Colon (tissue), 2 donors: ENCODE measurements at regions not wholly inside any gene's neighbourhood (a gene's known extent, or its start where the extent isn't known, plus 50 kb on each side); places are given as distances from the start of the nearest gene placed in this dataset.
"Not testable (repeated sequence)": the region's sequence is repeated elsewhere in the genome, so short reads cannot be mapped to it uniquely, and the experiment has no call there.

Experiments
- FAIRE-seq: peaks from 2 replicates; lab custom pipeline; 2012; peaks lifted over from hg19 to GRCh38; lab: Jason Lieb, UNC
- donor health status: control.
- donor health status: control.

GRCh38 chr21:28126521-28127174 is 866.0 kb downstream of the LTN1 start:
- FAIRE-seq: no peak

DNA sequence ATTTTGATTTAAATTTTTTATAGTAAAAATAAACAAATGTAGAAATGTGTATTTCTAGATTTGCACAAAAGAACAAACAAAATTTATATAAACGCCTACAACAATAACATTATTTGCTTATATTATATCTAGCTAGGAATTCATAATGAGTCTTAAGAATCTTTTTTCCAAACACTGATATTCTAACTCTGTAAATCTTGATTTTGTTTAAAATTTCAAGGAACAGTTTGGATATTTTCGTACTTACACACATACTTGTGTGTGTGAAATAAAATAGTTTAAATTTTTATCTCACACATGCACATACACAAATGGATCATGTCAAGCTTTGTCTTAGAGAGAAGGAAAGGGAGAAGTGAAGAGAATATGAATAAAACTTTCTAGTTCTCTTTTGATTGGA is 868.1 kb downstream of the LTN1 start:
- FAIRE-seq: no peak

DNA sequence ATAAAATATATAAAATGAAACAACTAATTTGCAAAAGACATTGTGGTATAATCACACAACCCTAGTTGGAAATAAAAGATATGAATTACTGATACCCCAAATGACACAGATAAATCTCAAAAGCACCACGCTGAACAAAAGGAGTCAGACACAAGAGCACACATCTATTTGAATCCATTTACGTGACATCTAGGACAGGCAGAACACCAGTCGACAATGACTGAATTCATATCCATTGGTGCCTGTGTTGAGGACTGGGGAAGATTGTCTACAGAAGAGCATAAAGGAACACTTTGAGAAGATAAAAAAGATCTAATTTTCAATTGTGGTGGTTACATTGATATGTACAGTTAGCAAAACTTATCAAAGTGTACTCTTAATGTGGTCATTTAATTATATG is 874.1 kb downstream of the LTN1 start:
- no peak for FAIRE-seq

- not testable (repeated sequence) for FAIRE-seq
Observed at GRCh38 chr21:28114986-28115385, 877.7 kb downstream of the LTN1 start.

- FAIRE-seq: no peak
Observed at GRCh38 chr21:28113718-28114117, 879.0 kb downstream of the LTN1 start.

GRCh38 chr21:28112511-28112910 is 880.2 kb downstream of the LTN1 start:
- no peak for FAIRE-seq

DNA sequence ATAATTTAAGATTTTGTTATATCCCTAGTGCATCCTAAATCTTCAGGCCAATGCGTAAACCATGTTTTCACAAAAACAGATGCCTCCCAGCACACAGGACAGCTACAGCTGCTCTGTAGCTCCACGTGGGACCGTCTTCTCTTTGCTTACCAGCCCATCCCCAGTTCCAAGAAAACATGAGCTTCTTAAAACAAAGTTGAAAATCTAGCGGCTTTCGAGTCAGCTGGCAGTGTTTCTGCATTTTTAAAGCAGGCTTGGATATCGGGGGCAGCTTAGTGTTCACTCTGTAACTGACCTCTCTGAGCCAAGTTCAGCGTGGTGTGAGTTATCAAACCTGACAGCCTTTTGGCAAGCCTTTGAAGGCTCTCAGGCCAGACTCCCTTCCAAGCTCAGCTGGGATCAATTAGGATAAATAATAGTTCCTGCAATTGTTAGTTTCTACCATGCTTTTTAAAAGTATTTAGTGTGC is 881.5 kb downstream of the LTN1 start:
- FAIRE-seq: no peak

GRCh38 chr21:28110716-28111115 is 882.0 kb downstream of the LTN1 start:
- no peak for FAIRE-seq

- no peak for FAIRE-seq
Observed at GRCh38 chr21:28110074-28110473, 882.6 kb downstream of the LTN1 start.

DNA sequence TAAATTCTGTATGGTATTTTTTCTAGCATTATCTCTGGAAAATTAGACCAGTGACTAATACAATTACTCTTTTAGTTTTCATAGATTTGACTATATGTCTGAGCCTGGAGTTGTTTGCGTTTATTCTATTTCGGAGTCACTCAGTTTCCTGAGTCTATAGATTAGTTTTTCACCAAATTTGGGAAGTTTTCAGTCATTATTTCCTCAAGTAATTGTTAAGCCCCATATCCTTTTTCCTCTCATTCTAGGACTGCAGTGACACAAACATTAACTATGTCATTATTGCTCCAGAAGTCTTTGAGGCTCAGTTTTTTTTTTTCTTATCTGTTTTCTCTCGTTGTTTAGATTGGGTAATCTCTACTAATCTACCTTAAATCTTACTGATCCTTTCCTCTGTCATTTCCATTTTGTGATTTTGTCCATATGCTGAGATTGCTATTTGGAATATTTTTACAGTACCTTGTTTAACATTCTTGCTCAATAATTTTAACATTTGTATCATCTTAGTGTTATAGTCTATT is 886.2 kb downstream of the LTN1 start:
- FAIRE-seq: no peak

- FAIRE-seq: no peak
Observed at GRCh38 chr21:28104346-28104745, 888.3 kb downstream of the LTN1 start.

DNA sequence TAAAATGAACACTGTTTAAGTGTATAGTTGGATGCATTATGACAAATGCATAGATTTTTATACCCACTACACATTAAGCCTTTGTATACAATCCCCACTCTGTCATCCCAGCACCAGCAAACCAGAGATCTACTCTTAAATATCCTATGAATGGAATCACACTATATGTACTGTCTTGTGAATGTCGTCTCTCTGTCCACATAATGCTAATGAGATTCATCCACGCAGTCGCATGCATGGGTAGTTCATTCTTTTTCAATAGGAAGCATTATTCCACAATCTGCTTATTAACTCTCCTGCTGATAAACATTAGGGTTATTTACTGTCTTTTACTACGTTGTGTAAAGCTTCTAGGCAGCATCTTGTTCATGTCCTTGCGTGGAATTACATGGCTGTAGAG is 892.3 kb downstream of the LTN1 start:
- FAIRE-seq: no peak

DNA sequence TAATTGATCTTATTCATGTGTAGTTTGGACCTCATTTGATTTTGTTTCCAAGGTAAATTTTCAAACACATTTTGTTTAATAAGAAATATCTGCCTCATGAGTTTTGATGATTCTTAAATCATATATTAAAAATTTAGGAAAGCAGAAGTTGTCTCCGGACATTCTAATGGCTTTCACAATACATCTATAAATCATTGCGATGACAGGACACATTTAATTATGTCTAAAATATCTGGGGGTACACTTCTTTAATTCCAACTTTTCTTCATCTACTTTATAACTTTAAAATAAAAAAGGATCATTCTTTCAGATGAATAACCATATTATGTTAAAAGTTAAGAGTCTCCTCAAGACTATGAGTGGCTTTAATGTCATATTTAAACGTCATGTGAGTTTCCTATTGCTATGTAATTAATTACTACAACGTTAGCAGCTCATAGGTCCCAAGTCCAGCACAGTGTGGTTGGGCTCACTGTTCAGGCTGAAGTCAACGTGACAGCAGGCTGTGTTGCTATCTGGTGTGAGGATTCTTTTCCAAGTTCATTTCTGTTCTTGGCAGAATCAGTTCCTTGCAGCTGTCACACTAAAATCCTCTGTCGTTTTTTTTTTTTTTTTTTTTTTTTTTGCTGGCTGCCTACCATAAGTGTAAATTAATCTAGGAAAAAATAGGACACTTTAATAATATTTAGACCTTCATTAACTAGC is 893.5 kb downstream of the LTN1 start:
- peak; percentile 53 for FAIRE-seq

- no peak for FAIRE-seq
Observed at GRCh38 chr21:28091466-28091865, 901.2 kb downstream of the LTN1 start.

DNA sequence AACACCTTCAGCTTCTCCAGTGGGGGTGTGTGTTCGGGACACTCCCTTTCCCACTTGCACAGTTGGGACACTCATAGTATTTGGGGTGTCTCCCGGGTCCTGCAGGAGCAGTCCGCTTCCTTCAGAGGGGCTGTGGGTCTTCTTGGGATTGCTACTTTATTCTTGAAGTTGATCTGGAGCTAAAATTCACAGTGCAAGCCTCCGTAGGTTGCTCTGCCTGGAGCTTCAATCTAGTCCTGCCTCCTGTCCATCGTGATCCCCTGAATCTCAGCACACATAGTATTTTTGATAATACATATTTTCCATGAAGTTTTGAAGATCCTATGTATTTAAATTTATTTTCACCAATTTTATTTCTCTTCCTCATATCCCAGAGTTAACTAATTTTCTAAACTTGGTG is 902.1 kb downstream of the LTN1 start:
- FAIRE-seq: no peak

DNA sequence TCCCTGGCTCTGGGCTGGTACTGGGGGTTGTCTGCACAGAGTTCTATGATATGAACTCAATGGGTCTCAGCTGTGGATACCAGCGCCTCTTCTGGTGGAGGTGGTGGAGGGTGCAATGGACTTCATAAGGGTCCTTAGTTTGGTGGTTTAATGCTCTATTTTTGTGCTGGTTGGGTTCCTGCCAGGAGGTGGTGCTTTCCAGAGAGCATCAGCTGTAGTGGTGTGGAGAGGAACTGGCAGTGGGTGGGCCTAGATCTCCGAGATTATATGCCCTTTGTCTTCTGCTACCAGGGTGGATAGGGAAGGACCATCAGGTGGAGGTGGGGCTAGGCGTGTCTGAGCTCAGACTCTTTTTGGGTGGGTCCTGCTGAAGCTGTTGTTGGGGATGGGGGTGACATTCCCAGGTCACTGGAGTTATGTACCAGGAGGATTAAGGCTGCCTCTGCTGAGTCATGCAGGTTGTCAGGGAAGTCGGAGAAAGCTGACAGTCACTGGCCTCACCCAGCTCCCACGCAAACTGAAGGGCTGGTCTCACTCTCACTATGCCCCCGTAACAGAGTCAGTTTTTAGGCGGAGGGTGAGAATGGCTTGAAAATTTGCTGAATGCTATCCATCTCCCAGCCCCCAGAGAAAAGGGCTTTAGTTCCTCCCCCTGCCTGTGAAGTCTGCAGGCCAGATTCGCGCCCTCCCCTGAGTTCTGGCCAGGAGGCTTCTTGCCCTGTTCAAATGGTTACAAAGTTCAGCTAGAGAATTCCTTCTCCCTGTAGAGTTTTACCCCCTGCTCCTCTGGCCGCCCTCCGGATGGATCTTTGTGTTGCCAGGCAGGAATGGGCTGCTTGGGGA is 902.9 kb downstream of the LTN1 start:
- no peak for FAIRE-seq

DNA sequence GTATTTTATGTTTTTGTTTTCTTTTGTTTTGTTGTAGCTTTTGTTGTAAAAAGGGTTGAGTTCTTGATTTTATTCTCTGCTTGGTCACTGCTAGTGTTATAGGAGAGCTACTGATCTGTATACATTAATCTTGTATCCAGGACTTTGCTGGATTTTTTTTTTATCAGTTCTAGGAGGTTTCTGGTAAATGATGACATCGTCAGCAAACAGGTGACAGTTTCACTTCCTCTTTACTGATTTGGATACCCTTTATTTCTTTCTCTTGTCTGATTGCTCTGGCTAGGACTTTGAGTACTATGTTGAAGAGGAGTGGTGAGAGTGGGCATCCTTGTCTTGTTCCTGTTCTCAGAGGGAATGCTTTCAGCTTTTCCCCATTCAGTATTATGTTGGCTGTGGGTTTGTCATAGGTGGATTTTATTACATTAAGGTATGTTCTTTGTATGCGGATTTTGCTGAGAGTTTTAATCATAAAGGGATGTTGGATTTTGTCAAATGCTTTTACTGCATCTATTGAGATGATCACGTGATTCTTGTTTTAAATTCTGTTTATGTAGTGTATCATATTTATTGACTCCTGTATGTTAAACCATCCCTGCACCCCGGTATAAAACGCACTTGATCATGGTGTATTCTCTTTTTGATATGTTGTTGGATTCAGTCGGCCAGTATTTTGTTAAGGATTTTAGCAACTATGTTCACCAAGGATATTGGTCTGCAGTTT is 905.7 kb downstream of the LTN1 start:
- FAIRE-seq: no peak

GRCh38 chr21:28084951-28085350 is 907.7 kb downstream of the LTN1 start:
- FAIRE-seq: no peak

DNA sequence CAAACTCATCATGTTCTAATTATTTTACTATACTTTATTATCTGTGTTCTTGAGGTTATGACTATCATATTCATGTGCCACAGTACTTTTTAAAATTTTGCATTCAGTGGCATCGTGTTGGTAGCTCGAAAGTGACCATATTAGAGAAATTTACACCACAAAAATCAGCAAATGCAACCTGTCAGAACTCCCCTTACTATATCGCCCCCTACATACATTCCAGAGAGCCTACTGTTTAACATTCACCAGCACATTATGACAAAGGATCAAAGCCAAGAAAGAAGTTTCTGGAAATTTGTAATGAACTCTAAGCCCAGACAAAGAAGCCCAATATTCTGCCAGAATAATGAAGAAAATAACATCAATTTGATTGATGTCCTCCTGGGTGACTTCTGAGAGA is 909.3 kb downstream of the LTN1 start:
- FAIRE-seq: no peak

DNA sequence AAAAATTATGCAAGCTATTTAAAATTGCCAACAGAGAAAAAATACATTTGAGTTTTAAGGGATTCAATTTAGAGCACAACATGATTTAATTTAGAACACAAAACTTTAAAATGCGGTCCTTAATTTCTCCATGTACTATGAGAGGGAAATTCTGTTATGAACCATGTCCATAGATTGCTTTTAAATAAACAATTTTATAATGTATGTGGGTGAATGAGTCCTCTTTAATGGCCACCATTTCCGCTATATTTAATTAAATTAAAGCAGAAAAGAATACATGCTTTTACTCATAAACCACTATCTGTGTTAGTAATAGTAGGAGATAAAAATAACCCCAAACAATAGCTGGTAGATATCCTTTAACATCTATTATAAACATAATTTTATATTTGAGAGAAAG is 914.6 kb downstream of the LTN1 start:
- no peak for FAIRE-seq

DNA sequence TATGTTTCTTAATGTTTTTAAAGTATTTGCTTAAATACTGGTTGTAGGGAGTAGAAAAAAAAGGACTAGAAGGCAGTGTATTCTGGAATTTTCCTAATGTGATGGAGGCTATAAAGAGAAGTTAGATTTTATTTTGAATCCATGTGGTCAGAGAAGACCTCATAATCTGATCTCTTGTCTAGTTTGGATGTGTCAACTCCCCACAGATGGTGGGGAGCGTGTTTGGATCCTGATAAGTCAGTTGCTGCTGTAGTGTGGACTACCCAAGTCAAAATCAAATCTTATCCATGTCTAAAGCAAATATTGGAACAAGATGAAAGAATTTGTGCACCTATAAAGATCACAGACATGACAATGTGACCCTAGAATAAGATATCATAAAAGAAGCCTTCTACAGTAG is 918.0 kb downstream of the LTN1 start:
- no peak for FAIRE-seq

GRCh38 chr21:28072601-28073000 is 920.1 kb downstream of the LTN1 start:
- FAIRE-seq: no peak
